Sigmoid colon (tissue), 4 donors: ENCODE measurements at regions not wholly inside any gene's neighbourhood (a gene's known extent, or its start where the extent isn't known, plus 50 kb on each side); places are given as distances from the start of the nearest gene placed in this dataset.

Experiments used
- POLR2A ChIP-seq, 2 donors: fragments of 450-650 bp; IDR thresholded peaks; one replicate each; pipeline ENCODE4 v1.6.1; 2016; ENCODE audit warnings: antibody characterized with exemption in 2 of 2, mild to moderate bottlenecking in 2 of 2, moderate library complexity in 2 of 2
- POLR2AphosphoS5 ChIP-seq, 4 donors: sonication (generic); formaldehyde crosslinking; IDR thresholded peaks; one replicate each; pipeline ENCODE4 v1.6.1; 2017; ENCODE audit warnings: antibody characterized with exemption in 4 of 4
- TF ChIP-seq, protein P1 (sequence below), 4 experiments: fragments of 450-650 bp in 3 of 4; fragments of 200-600 bp in 1 of 4; IDR thresholded peaks; one replicate each; pipeline ENCODE4 v1.5.1; 2016 to 2019; ENCODE audit warnings: antibody characterized with exemption in 4 of 4, mild to moderate bottlenecking in 3 of 4, moderate library complexity in 2 of 4

DNA sequence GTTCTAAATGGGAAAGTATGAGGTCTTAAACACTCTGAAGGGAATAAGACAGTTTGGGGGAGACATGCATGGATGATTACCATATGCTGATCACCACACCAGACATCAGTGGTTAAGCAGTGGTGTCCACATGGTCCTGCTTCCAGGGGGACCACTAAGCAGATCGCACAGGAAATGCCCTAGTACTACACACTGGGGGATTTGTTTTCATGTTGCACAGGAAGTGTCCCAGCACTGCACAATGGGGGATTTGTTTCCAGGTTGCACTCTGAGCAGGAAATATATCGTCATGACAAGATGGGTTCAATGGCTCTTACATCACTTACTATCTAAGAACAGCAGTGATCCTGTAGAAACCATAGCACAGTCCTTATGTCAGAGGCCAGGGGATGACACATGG, 245.5 kb downstream of the BCL11B start:
- TF ChIP-seq, protein P1, sequence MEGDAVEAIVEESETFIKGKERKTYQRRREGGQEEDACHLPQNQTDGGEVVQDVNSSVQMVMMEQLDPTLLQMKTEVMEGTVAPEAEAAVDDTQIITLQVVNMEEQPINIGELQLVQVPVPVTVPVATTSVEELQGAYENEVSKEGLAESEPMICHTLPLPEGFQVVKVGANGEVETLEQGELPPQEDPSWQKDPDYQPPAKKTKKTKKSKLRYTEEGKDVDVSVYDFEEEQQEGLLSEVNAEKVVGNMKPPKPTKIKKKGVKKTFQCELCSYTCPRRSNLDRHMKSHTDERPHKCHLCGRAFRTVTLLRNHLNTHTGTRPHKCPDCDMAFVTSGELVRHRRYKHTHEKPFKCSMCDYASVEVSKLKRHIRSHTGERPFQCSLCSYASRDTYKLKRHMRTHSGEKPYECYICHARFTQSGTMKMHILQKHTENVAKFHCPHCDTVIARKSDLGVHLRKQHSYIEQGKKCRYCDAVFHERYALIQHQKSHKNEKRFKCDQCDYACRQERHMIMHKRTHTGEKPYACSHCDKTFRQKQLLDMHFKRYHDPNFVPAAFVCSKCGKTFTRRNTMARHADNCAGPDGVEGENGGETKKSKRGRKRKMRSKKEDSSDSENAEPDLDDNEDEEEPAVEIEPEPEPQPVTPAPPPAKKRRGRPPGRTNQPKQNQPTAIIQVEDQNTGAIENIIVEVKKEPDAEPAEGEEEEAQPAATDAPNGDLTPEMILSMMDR (IDR thresholded peaks at IDR 0.05) = no peak
- no peak for TF ChIP-seq POLR2A (IDR thresholded peaks at IDR 0.05)
- TF ChIP-seq POLR2AphosphoS5 (IDR thresholded peaks at IDR 0.05) = no peak
